H54 (cell line): ENCODE measurements at regions not wholly inside any gene's neighbourhood (a gene's known extent, or its start where the extent isn't known, plus 50 kb on each side); places are given as distances from the start of the nearest gene placed in this dataset.
A peak's percentile ranks its signal among the peaks of the same experiment; 100 is the strongest.
"Not testable (repeated sequence)": the region's sequence is repeated elsewhere in the genome, so short reads cannot be mapped to it uniquely, and the experiment has no call there.

Source experiments
- DNase-seq: peaks from one replicate; pipeline ENCODE4 v3.0.0; 2011; ENCODE audit warnings: low spot score, mixed read lengths; ENCODE audit not compliant: insufficient read length
- FAIRE-seq: peaks from 3 replicates; lab custom pipeline; 2011; peaks lifted over from hg19 to GRCh38; lab: Jason Lieb, UNC
- POLR2A ChIP-seq: IDR thresholded peaks from 2 replicates; pipeline ENCODE4 v1.6.1; 2011; ENCODE audit warnings: low read depth, mild to moderate bottlenecking, low read length

- DNase-seq = no peak
- no peak for TF ChIP-seq POLR2A
- FAIRE-seq = no peak
Observed at GRCh38 chr3:115279939-115280338, 132.9 kb upstream of the ZBTB20 start.

GRCh38 chr3:115280506-115280905 lies 133.4 kb upstream of the ZBTB20 start:
- DNase-seq (no peak), FAIRE-seq (no peak)
- no peak for TF ChIP-seq POLR2A

- no peak for TF ChIP-seq POLR2A
- FAIRE-seq (no peak), DNase-seq (no peak)
Observed at GRCh38 chr3:115281697-115282675, 134.9 kb upstream of the ZBTB20 start.

- FAIRE-seq = no peak
- no peak for DNase-seq
Observed at GRCh38 chr3:115284980-115285379, 137.9 kb upstream of the ZBTB20 start.

GRCh38 chr3:115286529-115287197 lies 139.6 kb upstream of the ZBTB20 start:
- TF ChIP-seq POLR2A = no peak
- no peak for FAIRE-seq
- no peak for DNase-seq

More at GRCh38 chr3:115284980-115285379, 137.9 kb upstream of the ZBTB20 start:
- TF ChIP-seq POLR2A = no peak

- no peak for FAIRE-seq
- DNase-seq = no peak
- no peak for TF ChIP-seq POLR2A
Observed at GRCh38 chr3:115287198-115287597, 140.1 kb upstream of the ZBTB20 start.

- DNase-seq (no peak), FAIRE-seq (no peak)
- TF ChIP-seq POLR2A = no peak
Observed at GRCh38 chr3:115292131-115292530, 145.0 kb upstream of the ZBTB20 start.

GRCh38 chr3:115292677-115293165 lies 145.6 kb upstream of the ZBTB20 start:
- TF ChIP-seq POLR2A = no peak
- FAIRE-seq = no peak
- no peak for DNase-seq

GRCh38 chr3:115293321-115293720 lies 146.2 kb upstream of the ZBTB20 start:
- FAIRE-seq = no peak
- TF ChIP-seq POLR2A = no peak
- DNase-seq = no peak

- no peak for TF ChIP-seq POLR2A
- FAIRE-seq (no peak), DNase-seq (no peak)
Observed at GRCh38 chr3:115301364-115301860, 154.3 kb upstream of the ZBTB20 start.

GRCh38 chr3:115317953-115318352 lies 170.9 kb upstream of the ZBTB20 start:
- FAIRE-seq, DNase-seq: not testable (repeated sequence)

GRCh38 chr3:115321400-115321805 lies 174.3 kb upstream of the ZBTB20 start:
- DNase-seq (no peak), FAIRE-seq (peak; percentile 55)
- TF ChIP-seq POLR2A = no peak

GRCh38 chr3:115322901-115323300 lies 175.8 kb upstream of the ZBTB20 start:
- DNase-seq = no peak
- TF ChIP-seq POLR2A = no peak
- FAIRE-seq = no peak

GRCh38 chr3:115323380-115323779 lies 176.3 kb upstream of the ZBTB20 start:
- DNase-seq (no peak), FAIRE-seq (no peak)
- TF ChIP-seq POLR2A = no peak
